BE2C (cell line): ENCODE measurements at regions not wholly inside any gene's neighbourhood (a gene's known extent, or its start where the extent isn't known, plus 50 kb on each side); places are given as distances from the start of the nearest gene placed in this dataset.

Experiments
- DNase-seq: peaks from one replicate; pipeline ENCODE4 v3.0.0-alpha.2; 2020
- H3K27me3 ChIP-seq: fragments of 250-450 bp; sonication (Bioruptor Pico); 2 replicates; pipeline ENCODE4 v1.5.1; 2020; ENCODE audit warnings: mild to moderate bottlenecking
- H3K36me3 ChIP-seq: fragments of 250-450 bp; sonication (Bioruptor Pico); 2 replicates; pipeline ENCODE4 v1.5.1; 2020; ENCODE audit warnings: mild to moderate bottlenecking
- H3K4me1 ChIP-seq: fragments of 250-450 bp; sonication (Bioruptor Pico); 2 replicates; pipeline ENCODE4 v1.5.1; 2020
- H3K4me3 ChIP-seq: 2 replicates; pipeline ENCODE4 v1.5.1; 2011; ENCODE audit warnings: low read depth, low read length
- H3K9me3 ChIP-seq: fragments of 250-450 bp; sonication (Bioruptor Pico); 2 replicates; pipeline ENCODE4 v1.5.1; 2020
- TF ChIP-seq, protein P1 (sequence below): IDR thresholded peaks from 2 replicates; pipeline ENCODE4 v1.5.1; 2012; ENCODE audit warnings: mild to moderate bottlenecking, low read depth, low read length

DNA sequence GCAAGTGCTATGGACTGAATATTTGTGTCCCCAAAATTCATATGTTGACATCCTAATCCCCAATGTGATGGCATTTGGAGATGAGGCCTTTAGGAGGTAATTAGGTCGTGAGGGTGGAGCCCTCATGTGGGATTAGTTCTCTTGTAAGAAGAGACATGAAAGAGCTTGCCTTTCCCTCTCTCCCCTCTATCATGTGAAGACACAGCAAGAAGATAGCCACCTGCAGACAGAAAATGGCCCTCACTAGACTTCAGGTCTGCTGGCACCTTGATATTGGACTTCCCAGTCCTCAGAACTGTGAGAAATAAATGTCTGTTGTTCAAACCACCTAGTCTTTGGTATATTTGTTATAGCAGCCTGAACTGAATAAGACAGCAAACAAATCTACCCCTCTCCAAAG is 75.1 kb upstream of the TBX20 start:
- Histone ChIP-seq H3K4me1 (no peaks in the 10 kb centered on the region), H3K27me3 (no peaks in the 10 kb centered on the region), H3K4me3 (no peak overlapping the region), H3K9me3 (no peaks in the 10 kb centered on the region), H3K36me3 (no peaks in the 10 kb centered on the region)
- no peak for DNase-seq
- TF ChIP-seq, protein P1, sequence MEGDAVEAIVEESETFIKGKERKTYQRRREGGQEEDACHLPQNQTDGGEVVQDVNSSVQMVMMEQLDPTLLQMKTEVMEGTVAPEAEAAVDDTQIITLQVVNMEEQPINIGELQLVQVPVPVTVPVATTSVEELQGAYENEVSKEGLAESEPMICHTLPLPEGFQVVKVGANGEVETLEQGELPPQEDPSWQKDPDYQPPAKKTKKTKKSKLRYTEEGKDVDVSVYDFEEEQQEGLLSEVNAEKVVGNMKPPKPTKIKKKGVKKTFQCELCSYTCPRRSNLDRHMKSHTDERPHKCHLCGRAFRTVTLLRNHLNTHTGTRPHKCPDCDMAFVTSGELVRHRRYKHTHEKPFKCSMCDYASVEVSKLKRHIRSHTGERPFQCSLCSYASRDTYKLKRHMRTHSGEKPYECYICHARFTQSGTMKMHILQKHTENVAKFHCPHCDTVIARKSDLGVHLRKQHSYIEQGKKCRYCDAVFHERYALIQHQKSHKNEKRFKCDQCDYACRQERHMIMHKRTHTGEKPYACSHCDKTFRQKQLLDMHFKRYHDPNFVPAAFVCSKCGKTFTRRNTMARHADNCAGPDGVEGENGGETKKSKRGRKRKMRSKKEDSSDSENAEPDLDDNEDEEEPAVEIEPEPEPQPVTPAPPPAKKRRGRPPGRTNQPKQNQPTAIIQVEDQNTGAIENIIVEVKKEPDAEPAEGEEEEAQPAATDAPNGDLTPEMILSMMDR = no peak

DNA sequence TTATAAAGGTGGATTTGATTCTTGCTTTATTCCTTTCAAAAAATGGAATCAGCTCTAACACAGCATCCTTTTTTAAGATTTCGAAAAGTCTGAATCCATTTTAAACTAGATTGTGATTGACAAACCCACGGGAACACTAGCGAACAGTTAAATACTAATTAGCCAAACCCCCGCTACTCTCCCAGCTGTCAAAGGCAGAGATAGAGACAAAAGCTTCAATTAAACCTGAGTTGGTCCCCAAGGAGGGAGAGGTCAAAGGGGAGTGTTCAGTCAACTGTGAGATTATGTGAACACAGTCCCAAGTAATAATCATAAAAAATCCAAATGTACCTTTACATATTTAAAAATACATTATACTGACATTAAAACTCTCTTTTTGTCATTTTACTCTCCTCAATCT is 65.7 kb upstream of the TBX20 start:
- H3K9me3 ChIP-seq = peaks cover 2% of the 10 kb centered on the region; the same call in 1 of the 2 replicates
- H3K4me1 ChIP-seq = peaks cover 7% of the 10 kb centered on the region
- H3K4me3 ChIP-seq = no peak overlapping the region
- H3K36me3 ChIP-seq = no peaks in the 10 kb centered on the region
- no peak for DNase-seq
- TF ChIP-seq, protein P1 = no peak
- no peaks in the 10 kb centered on the region for H3K27me3 ChIP-seq

DNA sequence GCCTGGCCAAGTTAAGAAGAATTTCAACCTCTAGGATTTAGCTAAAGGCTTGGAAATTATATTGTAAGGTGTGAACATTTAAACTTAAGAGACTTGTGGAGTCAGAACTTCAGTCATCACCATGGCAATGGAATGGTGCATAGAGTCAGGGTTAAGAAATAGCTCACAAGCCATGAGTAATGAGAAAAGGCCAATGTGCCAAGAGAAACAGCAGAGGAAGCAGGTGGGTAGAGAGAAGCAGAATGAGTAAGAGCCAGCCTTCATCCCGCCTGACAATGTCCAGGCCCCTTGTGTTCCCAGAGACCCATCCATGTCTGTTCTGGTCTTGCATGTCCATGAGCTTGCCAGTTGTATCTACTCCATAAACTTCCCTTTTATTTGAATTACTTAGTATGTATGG is 62.6 kb upstream of the TBX20 start:
- Histone ChIP-seq H3K4me1 (peaks cover 7% of the 10 kb centered on the region), H3K9me3 (peaks cover 2% of the 10 kb centered on the region; the same call in 1 of the 2 replicates), H3K27me3 (no peaks in the 10 kb centered on the region), H3K4me3 (no peak overlapping the region), H3K36me3 (no peaks in the 10 kb centered on the region)
- no peak for DNase-seq
- TF ChIP-seq, protein P1 = no peak

DNA sequence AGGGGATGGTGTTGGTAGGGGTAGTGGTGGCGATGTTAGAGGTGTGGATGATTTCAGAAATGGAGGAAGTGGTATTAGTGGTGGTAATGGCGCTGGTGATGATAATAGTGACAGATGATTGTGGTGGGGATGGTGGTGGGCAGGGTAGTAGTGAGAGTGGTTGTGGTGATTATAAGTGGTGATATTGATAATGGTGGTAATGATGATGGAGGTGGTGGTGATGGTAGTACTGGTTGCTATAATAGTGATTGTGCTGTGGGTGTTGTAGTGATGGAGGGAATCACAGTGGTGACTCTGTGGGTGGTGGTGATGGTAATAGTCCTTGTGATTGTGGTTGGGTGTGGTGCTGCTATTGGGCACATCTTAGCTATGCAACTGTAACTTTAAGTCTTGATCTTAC is 61.6 kb upstream of the TBX20 start:
- Histone ChIP-seq H3K36me3 (no peaks in the 10 kb centered on the region), H3K27me3 (no peaks in the 10 kb centered on the region), H3K4me1 (peaks cover 7% of the 10 kb centered on the region), H3K9me3 (peaks cover 2% of the 10 kb centered on the region; the same call in 1 of the 2 replicates), H3K4me3 (no peak overlapping the region)
- DNase-seq = no peak
- TF ChIP-seq, protein P1 = no peak

DNA sequence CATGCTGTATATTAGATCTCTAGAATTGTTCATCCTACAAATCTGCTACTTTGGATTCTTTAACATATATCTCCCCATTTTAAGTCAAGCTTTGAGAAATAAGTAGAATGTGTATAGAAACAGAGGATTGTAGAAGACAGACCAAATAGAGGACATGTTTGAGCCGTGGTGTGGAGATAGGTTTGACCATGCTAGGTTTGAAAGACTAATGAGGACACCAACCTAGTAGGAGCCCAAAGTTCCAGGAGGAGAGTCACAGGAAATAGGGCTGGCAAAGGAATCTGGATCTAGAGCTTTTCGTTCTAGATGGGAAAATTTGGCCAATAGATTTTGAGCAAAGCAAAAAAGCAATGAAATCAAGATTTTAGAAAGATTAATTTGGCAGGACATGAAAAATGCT is 60.5 kb upstream of the TBX20 start:
- DNase-seq = no peak
- Histone ChIP-seq H3K4me1 (peaks cover under 1% of the 10 kb centered on the region), H3K9me3 (peaks cover 2% of the 10 kb centered on the region; the same call in 1 of the 2 replicates), H3K27me3 (no peaks in the 10 kb centered on the region), H3K4me3 (no peak overlapping the region), H3K36me3 (no peaks in the 10 kb centered on the region)
- TF ChIP-seq, protein P1 = no peak

DNA sequence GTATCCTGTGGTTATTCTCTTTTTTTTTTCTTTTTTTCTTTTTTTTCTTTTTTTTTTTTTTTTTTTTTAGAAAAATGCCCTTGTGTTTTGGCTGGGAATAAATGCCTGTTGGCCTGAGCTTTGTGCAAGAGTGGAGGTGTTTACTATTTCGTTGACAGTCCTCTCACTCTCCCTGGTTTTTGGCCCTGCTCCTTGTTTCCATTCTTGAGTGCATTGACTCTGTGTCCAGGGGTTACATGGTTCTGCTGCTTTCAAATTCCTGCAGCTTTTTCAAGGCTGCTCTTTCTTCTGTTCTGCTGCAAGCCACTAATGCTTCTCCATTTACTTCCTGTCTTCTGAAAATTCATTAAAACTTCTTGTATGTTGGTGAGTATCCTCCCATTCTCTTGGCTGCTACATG is 59.7 kb upstream of the TBX20 start:
- no peak for DNase-seq
- peaks cover 2% of the 10 kb centered on the region; the same call in 1 of the 2 replicates for H3K9me3 ChIP-seq

More for the DNA sequence above, 59.7 kb upstream of the TBX20 start:
- Histone ChIP-seq H3K4me3 (no peak overlapping the region), H3K27me3 (no peaks in the 10 kb centered on the region), H3K36me3 (no peaks in the 10 kb centered on the region), H3K4me1 (no peaks in the 10 kb centered on the region; the same call in 1 of the 2 replicates)
- TF ChIP-seq, protein P1 = no peak
